SK-N-SH (cell line): ENCODE measurements at regions not wholly inside any gene's neighbourhood (a gene's known extent, or its start where the extent isn't known, plus 50 kb on each side); places are given as distances from the start of the nearest gene placed in this dataset.

Experiments used
- CTCF ChIA-PET: fragments of 300-600, 350-600 bp; formaldehyde crosslinking; extraction: SDS; loops from one replicate; lab custom pipeline; 2021; lab: Yijun Ruan, JAX
- POLR2A ChIA-PET: fragments of 350-600 bp; sonication (Branson Sonifier 250); formaldehyde crosslinking; extraction: SDS; loops from one replicate; lab custom pipeline; 2020; ENCODE audit warnings: antibody characterized with exemption, inconsistent platforms; lab: Yijun Ruan, JAX
- DNase-seq: peaks from one replicate; pipeline ENCODE4 v3.0.0; 2012
- H2AFZ ChIP-seq: fragments of 200-600 bp; sonication (generic); 2 replicates; pipeline ENCODE4 v1.8.1; 2016; ENCODE audit warnings: antibody characterized with exemption, mild to moderate bottlenecking, low read depth
- H3F3A ChIP-seq: fragments of 200-600 bp; sonication (generic); replicated peaks from 2 replicates; pipeline ENCODE3; 2016; ENCODE audit warnings: antibody characterized with exemption, mild to moderate bottlenecking; ENCODE audit not compliant: insufficient read depth
- H3K27ac ChIP-seq, 2 experiments: fragments of 200-500 bp in 1 of 2; fragments of 200-600 bp in 1 of 2; sonication (Bioruptor generic) in 1 of 2; sonication (generic), shearing (Covaris generic) in 1 of 2; 2 replicates each; pipeline versions ENCODE4 v1.5.1 to v1.6.1; 2014 to 2016; ENCODE audit warnings: low read depth in 2 of 2, inconsistent platforms in 1 of 2, low read length in 1 of 2, mild to moderate bottlenecking in 1 of 2, mixed read lengths in 1 of 2
- H3K27me3 ChIP-seq: fragments of 200-600 bp; sonication (generic), shearing (Covaris generic); 2 replicates; pipeline ENCODE4 v1.6.1; 2016; ENCODE audit warnings: mixed run types; ENCODE audit not compliant: insufficient read depth
- H3K36me3 ChIP-seq, 2 experiments: fragments of 200-500 bp in 1 of 2; fragments of 200-600 bp in 1 of 2; sonication (Bioruptor generic) in 1 of 2; sonication (generic) in 1 of 2; replicated peaks in 1 of 2; 2 replicates each; pipeline versions ENCODE3 to v1.5.1; 2014 to 2016; ENCODE audit warnings: low read length in 1 of 2, mild to moderate bottlenecking in 1 of 2; ENCODE audit not compliant: insufficient read depth in 2 of 2, control insufficient read depth in 1 of 2
- H3K4me1 ChIP-seq, 2 experiments: fragments of 200-500 bp in 1 of 2; fragments of 200-600 bp in 1 of 2; sonication (Bioruptor generic) in 1 of 2; sonication (generic), shearing (Covaris generic) in 1 of 2; 2 replicates each; pipeline versions ENCODE4 v1.5.1 to v1.6.1; 2014 to 2016; ENCODE audit warnings: low read depth in 1 of 2, low read length in 1 of 2, mixed run types in 1 of 2; ENCODE audit not compliant: insufficient read depth in 2 of 2, control insufficient read depth in 1 of 2
- H3K4me2 ChIP-seq: fragments of 200-600 bp; sonication (generic), shearing (Covaris generic); 2 replicates; pipeline ENCODE4 v1.6.1; 2017; ENCODE audit warnings: mixed run types
- H3K4me3 ChIP-seq, 2 experiments: fragments of 200-500 bp in 1 of 2; fragments of 200-600 bp in 1 of 2; sonication (Bioruptor generic) in 1 of 2; sonication (generic), shearing (Covaris generic) in 1 of 2; 2 replicates each; pipeline versions ENCODE4 v1.5.1 to v1.8.1; 2014 to 2016; ENCODE audit warnings: low read depth in 2 of 2, inconsistent platforms in 1 of 2, low read length in 1 of 2, mild to moderate bottlenecking in 1 of 2, mixed read lengths in 1 of 2, moderate library complexity in 1 of 2
- H3K79me2 ChIP-seq: fragments of 200-600 bp; sonication (generic); 2 replicates; pipeline ENCODE4 v1.8.1; 2017; ENCODE audit warnings: mild to moderate bottlenecking; ENCODE audit not compliant: insufficient read depth
- H3K9ac ChIP-seq: fragments of 200-600 bp; sonication (generic); 2 replicates; pipeline ENCODE4 v1.6.1; 2017; ENCODE audit warnings: mixed run types
- H3K9me2 ChIP-seq: fragments of 200-600 bp; sonication (generic); 2 replicates; pipeline ENCODE4 v1.6.1; 2017; ENCODE audit warnings: mixed run types
- H3K9me3 ChIP-seq: fragments of 200-600 bp; sonication (generic); 2 replicates; pipeline ENCODE4 v1.6.1; 2017; ENCODE audit warnings: mixed run types, mild to moderate bottlenecking, moderate library complexity
- H4K20me1 ChIP-seq: fragments of 200-600 bp; sonication (generic); 2 replicates; pipeline ENCODE4 v1.6.1; 2017; ENCODE audit warnings: mild to moderate bottlenecking, mixed run types; ENCODE audit not compliant: insufficient read depth
- CHD2 ChIP-seq: fragments of 150-350 bp; IDR thresholded peaks from 2 replicates; pipeline ENCODE4 v1.6.1; 2018; ENCODE audit warnings: low read length; ENCODE audit not compliant: partially characterized antibody
- CTCF ChIP-seq: fragments of 200-600 bp; sonication (generic); IDR thresholded peaks from 2 replicates; pipeline ENCODE4 v1.6.1; 2017; ENCODE audit warnings: antibody characterized with exemption, mild to moderate bottlenecking, moderate library complexity
- ELF1 ChIP-seq: IDR thresholded peaks from 2 replicates; pipeline ENCODE4 v1.4.0; 2012
- EP300 ChIP-seq, 2 experiments: IDR thresholded peaks; 2 replicates each; pipeline versions ENCODE4 v1.4.0 to v1.6.1; 2012; ENCODE audit warnings: borderline replicate concordance in 1 of 2, low read depth in 1 of 2, low read length in 1 of 2
- EZH2phosphoT487 ChIP-seq: fragments of 200-600 bp; sonication (generic); IDR thresholded peaks from 2 replicates; pipeline ENCODE4 v1.6.1; 2017; ENCODE audit warnings: low read depth, mixed run types, mild to moderate bottlenecking, antibody characterized with exemption, moderate library complexity, borderline replicate concordance
- FOXM1 ChIP-seq: IDR thresholded peaks from 2 replicates; pipeline ENCODE4 v1.4.0; 2012; ENCODE audit warnings: low read depth, mild to moderate bottlenecking
- GABPA ChIP-seq: IDR thresholded peaks from 2 replicates; pipeline ENCODE4 v1.4.0; 2012; ENCODE audit warnings: low read depth, mild to moderate bottlenecking
- MAX ChIP-seq: IDR thresholded peaks from 2 replicates; pipeline ENCODE4 v1.4.0; 2012; ENCODE audit warnings: low read depth
- MEF2A ChIP-seq: IDR thresholded peaks from 2 replicates; pipeline ENCODE4 v1.4.0; 2012; ENCODE audit warnings: low read depth, borderline replicate concordance
- MXI1 ChIP-seq: IDR thresholded peaks from 2 replicates; pipeline ENCODE4 v1.6.1; 2012; ENCODE audit warnings: mild to moderate bottlenecking, low read depth, low read length, improper control_type of control experiment
- PBX3 ChIP-seq: IDR thresholded peaks from 2 replicates; pipeline ENCODE4; 2012
- RAD21 ChIP-seq: IDR thresholded peaks from 2 replicates; pipeline ENCODE4 v1.6.1; 2012; ENCODE audit warnings: mild to moderate bottlenecking, low read length
- REST ChIP-seq: IDR thresholded peaks from 2 replicates; pipeline ENCODE4 v1.6.1; 2012; ENCODE audit warnings: mild to moderate bottlenecking, low read depth, low read length, moderate library complexity
- RFX5 ChIP-seq: IDR thresholded peaks from 2 replicates; pipeline ENCODE4 v1.6.1; 2012; ENCODE audit warnings: mild to moderate bottlenecking, improper control_type of control experiment, low read length
- RXRA ChIP-seq: IDR thresholded peaks from 2 replicates; pipeline ENCODE4 v1.4.0; 2012; ENCODE audit warnings: low read depth, mild to moderate bottlenecking, borderline replicate concordance
- SMC3 ChIP-seq: IDR thresholded peaks from 2 replicates; pipeline ENCODE4 v1.6.1; 2012; ENCODE audit warnings: low read depth, low read length, improper control_type of control experiment
- TAF1 ChIP-seq: IDR thresholded peaks from 2 replicates; pipeline ENCODE4 v1.6.1; 2012; ENCODE audit warnings: low read depth, mild to moderate bottlenecking, low read length, moderate library complexity, borderline replicate concordance
- TEAD4 ChIP-seq: IDR thresholded peaks from 2 replicates; pipeline ENCODE4 v1.4.0; 2012; ENCODE audit warnings: mild to moderate bottlenecking, borderline replicate concordance; ENCODE audit not compliant: insufficient read depth
- ZBTB33 ChIP-seq: IDR thresholded peaks from 2 replicates; pipeline ENCODE4 v1.4.0; 2012; ENCODE audit warnings: low read depth, borderline replicate concordance
- WGBS: methylation state at CpG from one replicate; pipeline ENCODE4 v1.1.6; 2017; ENCODE audit warnings: low lambda C conversion rate; 5-methylcytosine and 5-hydroxymethylcytosine counted together

- H3K4me1 ChIP-seq = no peaks in the 10 kb centered on the region; a peak in 1 of 4 replicates
- no peak overlapping the region for H2AFZ ChIP-seq
- 15% methylated on average over 2 of the region's 2 CpGs for WGBS
- no peaks in the 10 kb centered on the region for H3K36me3 ChIP-seq
- CTCF ChIA-PET = no interaction called here
- H3K9me2 ChIP-seq = no peaks in the 10 kb centered on the region
- DNase-seq = no peak
- H3K4me2 ChIP-seq = no peak overlapping the region
- no peak overlapping the region for H3K9ac ChIP-seq
- H3K79me2 ChIP-seq = no peaks in the 10 kb centered on the region
- TF ChIP-seq ELF1 = no peak
- no peak for TF ChIP-seq GABPA
- TF ChIP-seq PBX3 = no peak
- H3K9me3 ChIP-seq = no peaks in the 10 kb centered on the region
- no peak overlapping the region for H3K4me3 ChIP-seq
- no peaks in the 10 kb centered on the region for H4K20me1 ChIP-seq
- no peaks in the 10 kb centered on the region for H3F3A ChIP-seq
- H3K27ac ChIP-seq = no peak overlapping the region
- no peaks in the 10 kb centered on the region for H3K27me3 ChIP-seq
- POLR2A ChIA-PET = no interaction called here
Observed at GRCh38 chr6:66232890-66233289, 525.9 kb upstream of the EYS start.

GRCh38 chr6:66230591-66230990 is 523.6 kb upstream of the EYS start:
- H4K20me1 ChIP-seq = no peaks in the 10 kb centered on the region
- no peaks in the 10 kb centered on the region for H3K36me3 ChIP-seq
- CTCF ChIA-PET = no interaction called here
- H3K4me2 ChIP-seq = no peak overlapping the region
- POLR2A ChIA-PET = no interaction called here
- H3K79me2 ChIP-seq = no peaks in the 10 kb centered on the region
- H3F3A ChIP-seq = no peaks in the 10 kb centered on the region
- H3K4me1 ChIP-seq = no peaks in the 10 kb centered on the region; a peak in 1 of 4 replicates
- no peak overlapping the region for H3K9ac ChIP-seq
- no peak overlapping the region for H3K4me3 ChIP-seq
- H3K9me2 ChIP-seq = no peaks in the 10 kb centered on the region
- peak; percentile 18 for DNase-seq
- WGBS = 53% methylated on average over 3 of the region's 3 CpGs
- H3K27ac ChIP-seq = no peak overlapping the region; a peak in 1 of 4 replicates
- H3K27me3 ChIP-seq = no peaks in the 10 kb centered on the region
- H2AFZ ChIP-seq = no peak overlapping the region
- H3K9me3 ChIP-seq = no peaks in the 10 kb centered on the region
- TF ChIP-seq TAF1 (no peak), CHD2 (no peak), MXI1 (no peak), EP300 (IDR thresholded peaks at IDR 0.05; ENCODE audit: borderline replicate concordance in 1 of 2, low read depth in 1 of 2, low read length in 1 of 2) (no peak), RFX5 (no peak), MAX (no peak), SMC3 (no peak), ZBTB33 (no peak), REST (no peak), MEF2A (no peak), FOXM1 (no peak), TEAD4 (no peak), RXRA (no peak), EZH2phosphoT487 (no peak), CTCF (no peak), RAD21 (no peak)
